Mesendoderm (in vitro differentiated cells): ENCODE measurements at regions not wholly inside any gene's neighbourhood (a gene's known extent, or its start where the extent isn't known, plus 50 kb on each side); places are given as distances from the start of the nearest gene placed in this dataset.
"Not testable (repeated sequence)": the region's sequence is repeated elsewhere in the genome, so short reads cannot be mapped to it uniquely, and the experiment has no call there.

Experiments used
- DNase-seq: peaks from one replicate; pipeline ENCODE4 v3.0.0; 2013
- H2AK5ac ChIP-seq: 2 replicates; pipeline ENCODE4 v1.6.1; 2013; ENCODE audit warnings: low read length, inconsistent platforms
- H2BK120ac ChIP-seq: 2 replicates; pipeline ENCODE4 v1.6.1; 2013; ENCODE audit warnings: low read depth, mild to moderate bottlenecking, low read length, moderate library complexity, mixed read lengths
- H2BK15ac ChIP-seq: replicated peaks from 2 replicates; pipeline ENCODE4 v1.6.1; 2013; ENCODE audit warnings: low read depth, mild to moderate bottlenecking, moderate library complexity
- H2BK5ac ChIP-seq: 2 replicates; pipeline ENCODE4 v1.6.1; 2013; ENCODE audit warnings: low read length, inconsistent platforms
- H3K18ac ChIP-seq: 2 replicates; pipeline ENCODE4 v1.6.1; 2013; ENCODE audit warnings: mild to moderate bottlenecking, low read length, mixed read lengths
- H3K23ac ChIP-seq: one replicate; pipeline ENCODE4 v1.6.1; 2013; ENCODE audit warnings: low read length
- H3K27ac ChIP-seq: 2 replicates; pipeline ENCODE4 v1.5.1; 2013; ENCODE audit warnings: low read depth, mild to moderate bottlenecking, inconsistent platforms, low read length, moderate library complexity
- H3K27me3 ChIP-seq: 2 replicates; pipeline ENCODE4 v1.6.1; 2013; ENCODE audit warnings: low read length, control low read depth, mild to moderate bottlenecking, inconsistent platforms; ENCODE audit not compliant: insufficient read depth, poor library complexity
- H3K36me3 ChIP-seq: 2 replicates; pipeline ENCODE4 v1.6.1; 2013; ENCODE audit warnings: low read length, inconsistent platforms; ENCODE audit not compliant: control insufficient read depth, insufficient read depth
- H3K4ac ChIP-seq: one replicate; pipeline ENCODE4 v1.6.1; 2013; ENCODE audit warnings: low read depth, mild to moderate bottlenecking, low read length, moderate library complexity
- H3K4me1 ChIP-seq: 2 replicates; pipeline ENCODE4 v1.6.1; 2013; ENCODE audit warnings: low read depth, low read length, inconsistent platforms; ENCODE audit not compliant: control insufficient read depth
- H3K4me2 ChIP-seq: 2 replicates; pipeline ENCODE4 v1.6.1; 2013; ENCODE audit warnings: low read length
- H3K4me3 ChIP-seq: 2 replicates; pipeline ENCODE4 v1.5.1; 2013; ENCODE audit warnings: mild to moderate bottlenecking, low read length
- H3K56ac ChIP-seq: one replicate; pipeline ENCODE4 v1.6.1; 2013; ENCODE audit warnings: low read length
- H3K79me1 ChIP-seq: 2 replicates; pipeline ENCODE4 v1.6.1; 2013; ENCODE audit warnings: low read length, inconsistent platforms
- H3K79me2 ChIP-seq: 2 replicates; pipeline ENCODE4 v1.6.1; 2013; ENCODE audit warnings: mild to moderate bottlenecking, low read length; ENCODE audit not compliant: control insufficient read depth, insufficient read depth
- H3K9ac ChIP-seq: 2 replicates; pipeline ENCODE4 v1.6.1; 2013; ENCODE audit warnings: low read length, inconsistent platforms
- H4K5ac ChIP-seq: one replicate; pipeline ENCODE4 v1.6.1; 2013; ENCODE audit warnings: low read length
- H4K8ac ChIP-seq: one replicate; pipeline ENCODE4 v1.6.1; 2013; ENCODE audit warnings: low read depth, mild to moderate bottlenecking, control low read depth, low read length, moderate library complexity
- WGBS: extraction: QIAGEN DNeasy Blood & Tissue Kit; methylation state at CpG from one replicate; pipeline ENCODE4 v1.1.7; 2013; ENCODE audit warnings: low lambda C conversion rate, missing lambda C conversion rate; ENCODE audit not compliant: insufficient coverage; ENCODE audit errors: extremely low coverage; 5-methylcytosine and 5-hydroxymethylcytosine counted together

GRCh38 chr3:160054862-160055261, 66.2 kb downstream of the IL12A start:
- not testable (repeated sequence) for H4K5ac ChIP-seq, H3K23ac ChIP-seq, H3K4ac ChIP-seq, DNase-seq, H3K4me3 ChIP-seq, H2BK15ac ChIP-seq, H2BK120ac ChIP-seq, H2AK5ac ChIP-seq, H4K8ac ChIP-seq, H3K4me2 ChIP-seq, H3K56ac ChIP-seq, H3K18ac ChIP-seq, H3K27me3 ChIP-seq, H3K9ac ChIP-seq, H3K79me2 ChIP-seq, H3K36me3 ChIP-seq, H3K79me1 ChIP-seq, H2BK5ac ChIP-seq, H3K27ac ChIP-seq, H3K4me1 ChIP-seq
- no CpG with 5 or more reads among the region's 4 CpGs for WGBS

- H4K5ac ChIP-seq, result no peak overlapping the region
Observed at GRCh38 chr3:160055659-160056058, 67.0 kb downstream of the IL12A start.

GRCh38 chr3:160057331-160057730, 68.7 kb downstream of the IL12A start:
- H3K79me1 ChIP-seq, result no peaks in the 10 kb centered on the region
- no peak for DNase-seq
- H3K18ac ChIP-seq, result no peak overlapping the region
- no peak overlapping the region for H4K8ac ChIP-seq
- H2BK120ac ChIP-seq, result no peak overlapping the region
- H3K4me1 ChIP-seq, result no peaks in the 10 kb centered on the region
- no peak overlapping the region for H4K5ac ChIP-seq
- H2AK5ac ChIP-seq, result no peak overlapping the region
- WGBS, result no CpG with 5 or more reads among the region's 2 CpGs
- no peaks in the 10 kb centered on the region for H3K27me3 ChIP-seq
- H2BK5ac ChIP-seq, result no peak overlapping the region
- H2BK15ac ChIP-seq, result no peak overlapping the region
- H3K23ac ChIP-seq, result no peak overlapping the region
- H3K4me2 ChIP-seq, result no peak overlapping the region
- H3K56ac ChIP-seq, result no peak overlapping the region
- H3K9ac ChIP-seq, result no peak overlapping the region
- no peak overlapping the region for H3K4me3 ChIP-seq
- H3K4ac ChIP-seq, result no peak overlapping the region
- no peaks in the 10 kb centered on the region for H3K79me2 ChIP-seq
- no peaks in the 10 kb centered on the region for H3K36me3 ChIP-seq
- H3K27ac ChIP-seq, result no peak overlapping the region

More at GRCh38 chr3:160055659-160056058, 67.0 kb downstream of the IL12A start:
- Histone ChIP-seq H3K4me3 (no peak overlapping the region), H2BK15ac (no peak overlapping the region), H2BK5ac (no peak overlapping the region), H3K27ac (no peak overlapping the region), H3K23ac (no peak overlapping the region), H3K79me1 (no peaks in the 10 kb centered on the region), H3K36me3 (no peaks in the 10 kb centered on the region), H2AK5ac (no peak overlapping the region), H3K9ac (no peak overlapping the region), H3K4me2 (no peak overlapping the region), H3K56ac (no peak overlapping the region), H3K4ac (no peak overlapping the region), H3K79me2 (no peaks in the 10 kb centered on the region), H4K8ac (no peak overlapping the region), H3K18ac (no peak overlapping the region), H3K27me3 (no peaks in the 10 kb centered on the region), H2BK120ac (no peak overlapping the region), H3K4me1 (no peaks in the 10 kb centered on the region)
- no CpG with 5 or more reads among the region's 3 CpGs for WGBS
- no peak for DNase-seq

GRCh38 chr3:160060409-160061027, 71.9 kb downstream of the IL12A start:
- Histone ChIP-seq H3K36me3 (no peaks in the 10 kb centered on the region), H3K9ac (no peak overlapping the region), H3K27me3 (no peaks in the 10 kb centered on the region), H3K27ac (no peak overlapping the region), H4K8ac (no peak overlapping the region), H3K4me2 (no peak overlapping the region), H3K4ac (no peak overlapping the region), H3K23ac (no peak overlapping the region), H3K18ac (no peak overlapping the region), H3K56ac (no peak overlapping the region), H2AK5ac (no peak overlapping the region), H3K79me1 (no peaks in the 10 kb centered on the region), H2BK120ac (no peak overlapping the region), H3K79me2 (no peaks in the 10 kb centered on the region), H4K5ac (no peak overlapping the region), H3K4me3 (no peak overlapping the region), H2BK5ac (no peak overlapping the region), H2BK15ac (no peak overlapping the region), H3K4me1 (no peaks in the 10 kb centered on the region)
- no peak for DNase-seq
- WGBS, result no CpG with 5 or more reads among the region's 32 CpGs

- Histone ChIP-seq H3K36me3 (no peaks in the 10 kb centered on the region), H2BK15ac (no peak overlapping the region), H3K27ac (no peak overlapping the region), H3K4ac (no peak overlapping the region), H2AK5ac (no peak overlapping the region), H3K4me2 (no peak overlapping the region), H2BK5ac (no peak overlapping the region), H3K79me1 (no peaks in the 10 kb centered on the region), H3K4me1 (no peaks in the 10 kb centered on the region), H3K27me3 (no peaks in the 10 kb centered on the region), H3K4me3 (no peak overlapping the region), H4K8ac (no peak overlapping the region), H3K79me2 (no peaks in the 10 kb centered on the region), H3K56ac (no peak overlapping the region), H4K5ac (no peak overlapping the region), H3K23ac (no peak overlapping the region), H3K9ac (no peak overlapping the region), H2BK120ac (no peak overlapping the region), H3K18ac (no peak overlapping the region)
- no CpG with 5 or more reads among the region's 12 CpGs for WGBS
- DNase-seq, result no peak
Observed at GRCh38 chr3:160061525-160061924, 72.9 kb downstream of the IL12A start.

GRCh38 chr3:160065282-160065681, 76.6 kb downstream of the IL12A start:
- DNase-seq, result no peak
- H3K56ac ChIP-seq, result no peak overlapping the region
- H4K8ac ChIP-seq, result no peak overlapping the region
- no peak overlapping the region for H2BK15ac ChIP-seq
- no peaks in the 10 kb centered on the region for H3K79me2 ChIP-seq
- no peaks in the 10 kb centered on the region for H3K4me1 ChIP-seq
- WGBS, result no CpG with 5 or more reads among the region's 4 CpGs
- no peak overlapping the region for H2BK5ac ChIP-seq
- H3K79me1 ChIP-seq, result no peaks in the 10 kb centered on the region
- no peak overlapping the region for H3K23ac ChIP-seq
- no peak overlapping the region for H4K5ac ChIP-seq
- no peak overlapping the region for H2BK120ac ChIP-seq
- no peak overlapping the region for H3K18ac ChIP-seq
- H3K27me3 ChIP-seq, result no peaks in the 10 kb centered on the region
- no peak overlapping the region for H3K4ac ChIP-seq
- no peak overlapping the region for H2AK5ac ChIP-seq
- no peak overlapping the region for H3K9ac ChIP-seq
- H3K4me2 ChIP-seq, result no peak overlapping the region
- H3K36me3 ChIP-seq, result no peaks in the 10 kb centered on the region
- no peak overlapping the region for H3K4me3 ChIP-seq
- H3K27ac ChIP-seq, result no peak overlapping the region
